Suppressor macrophage treated with lipopolysaccharide for 4 hours (primary cell): ENCODE measurements at regions not wholly inside any gene's neighbourhood (a gene's known extent, or its start where the extent isn't known, plus 50 kb on each side); places are given as distances from the start of the nearest gene placed in this dataset.
"Not testable (repeated sequence)": the region's sequence is repeated elsewhere in the genome, so short reads cannot be mapped to it uniquely, and the experiment has no call there.

Experiments used
- DNase-seq: peaks from one replicate; pipeline ENCODE4 v3.0.0-alpha.2; 2020

- DNase-seq: no peak
Measured at GRCh38 chr2:129550536-129550935, 428.9 kb upstream of the RAB6C start.

- DNase-seq: no peak
Measured at GRCh38 chr2:129554373-129554772, 425.1 kb upstream of the RAB6C start.

GRCh38 chr2:129559101-129559500 lies 420.4 kb upstream of the RAB6C start:
- no peak for DNase-seq

GRCh38 chr2:129565551-129566109 lies 413.8 kb upstream of the RAB6C start:
- no peak for DNase-seq

- not testable (repeated sequence) for DNase-seq
Measured at GRCh38 chr2:129570812-129571211, 408.7 kb upstream of the RAB6C start.

GRCh38 chr2:129575431-129575830 lies 404.0 kb upstream of the RAB6C start:
- no peak for DNase-seq

GRCh38 chr2:129575880-129576279 lies 403.6 kb upstream of the RAB6C start:
- DNase-seq: no peak

GRCh38 chr2:129580001-129580400 lies 399.5 kb upstream of the RAB6C start:
- DNase-seq: no peak

GRCh38 chr2:129585760-129586159 lies 393.7 kb upstream of the RAB6C start:
- DNase-seq: no peak

GRCh38 chr2:129587426-129588064 lies 391.9 kb upstream of the RAB6C start:
- no peak for DNase-seq

- no peak for DNase-seq
Measured at GRCh38 chr2:129604560-129604959, 374.9 kb upstream of the RAB6C start.

- no peak for DNase-seq
Measured at GRCh38 chr2:129605646-129606045, 373.8 kb upstream of the RAB6C start.

- no peak for DNase-seq
Measured at GRCh38 chr2:129606496-129607270, 372.8 kb upstream of the RAB6C start.

- no peak for DNase-seq
Measured at GRCh38 chr2:129609224-129609623, 370.2 kb upstream of the RAB6C start.

GRCh38 chr2:129610766-129611165 lies 368.7 kb upstream of the RAB6C start:
- DNase-seq: no peak

GRCh38 chr2:129611471-129611870 lies 368.0 kb upstream of the RAB6C start:
- DNase-seq: no peak

- no peak for DNase-seq
Measured at GRCh38 chr2:129619471-129619870, 360.0 kb upstream of the RAB6C start.

GRCh38 chr2:129620411-129620810 lies 359.1 kb upstream of the RAB6C start:
- no peak for DNase-seq

- DNase-seq: no peak
Measured at GRCh38 chr2:129623783-129624182, 355.7 kb upstream of the RAB6C start.

GRCh38 chr2:129627437-129627836 lies 352.0 kb upstream of the RAB6C start:
- DNase-seq: no peak

GRCh38 chr2:129636692-129637091 lies 342.8 kb upstream of the RAB6C start:
- no peak for DNase-seq

- no peak for DNase-seq
Measured at GRCh38 chr2:129641371-129641770, 338.1 kb upstream of the RAB6C start.

GRCh38 chr2:129642526-129643043 lies 336.9 kb upstream of the RAB6C start:
- DNase-seq: no peak

GRCh38 chr2:129645335-129645734 lies 334.1 kb upstream of the RAB6C start:
- no peak for DNase-seq
